Activated CD8-positive, alpha-beta memory T cell treated with anti-CD3 and anti-CD28 coated beads, Interleukin-2, amount 50 U/mL, for 24 hours (primary cell): ENCODE measurements at regions not wholly inside any gene's neighbourhood (a gene's known extent, or its start where the extent isn't known, plus 50 kb on each side); places are given as distances from the start of the nearest gene placed in this dataset.
A peak's percentile ranks its signal among the peaks of the same experiment; 100 is the strongest.
"Not testable (repeated sequence)": the region's sequence is repeated elsewhere in the genome, so short reads cannot be mapped to it uniquely, and the experiment has no call there.

Experiments used
- DNase-seq: peaks from one replicate; pipeline ENCODE4 v3.0.0-alpha.2; 2020; ENCODE audit errors: extremely low read depth

DNA sequence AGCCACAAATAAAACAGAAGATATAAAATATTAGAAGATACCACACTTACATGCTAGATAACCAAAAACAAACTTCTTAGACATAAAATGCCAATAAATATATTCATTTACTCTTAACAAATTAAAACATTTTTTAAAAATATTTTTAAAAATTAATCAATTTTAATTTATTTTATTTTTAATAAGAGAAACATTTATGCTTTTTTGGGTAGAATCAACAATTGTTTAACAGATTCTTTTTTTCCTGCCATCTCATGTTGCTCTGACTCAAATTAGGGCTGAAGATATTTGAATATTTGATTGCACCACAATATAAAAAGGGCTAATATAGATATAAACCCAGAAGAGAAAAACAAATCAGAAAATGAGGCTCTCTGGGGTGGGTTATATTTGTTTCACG is 172.6 kb downstream of the GOLGA6L6 start:
- DNase-seq = no peak

DNA sequence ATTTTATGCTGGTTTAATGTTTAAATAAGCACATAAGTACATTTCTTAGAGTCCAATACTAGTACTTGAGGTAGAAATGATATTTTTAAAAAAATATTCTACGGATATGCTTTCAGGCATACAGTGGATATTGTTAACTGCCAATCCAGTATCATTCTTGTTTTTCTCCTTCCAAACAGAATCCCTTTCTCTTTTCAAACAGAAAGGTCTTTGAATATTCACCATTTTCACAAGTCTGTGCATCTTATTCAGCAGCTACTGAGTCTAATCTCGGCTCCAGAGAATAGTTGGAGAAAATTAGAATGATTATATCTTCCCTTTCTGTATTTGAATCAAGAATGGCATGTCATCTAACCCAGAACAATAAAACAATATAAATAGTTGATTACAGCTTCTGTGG is 174.5 kb downstream of the GOLGA6L6 start:
- DNase-seq = no peak

- not testable (repeated sequence) for DNase-seq
Observed at GRCh38 chr15:20363591-20363990, 178.0 kb downstream of the GOLGA6L6 start.

- DNase-seq = no peak
Observed at GRCh38 chr15:20361091-20361490, 180.5 kb downstream of the GOLGA6L6 start.

GRCh38 chr15:20358779-20359414 is 182.7 kb downstream of the GOLGA6L6 start:
- DNase-seq = no peak

GRCh38 chr15:20358066-20358778 is 183.4 kb downstream of the GOLGA6L6 start:
- no peak for DNase-seq

DNA sequence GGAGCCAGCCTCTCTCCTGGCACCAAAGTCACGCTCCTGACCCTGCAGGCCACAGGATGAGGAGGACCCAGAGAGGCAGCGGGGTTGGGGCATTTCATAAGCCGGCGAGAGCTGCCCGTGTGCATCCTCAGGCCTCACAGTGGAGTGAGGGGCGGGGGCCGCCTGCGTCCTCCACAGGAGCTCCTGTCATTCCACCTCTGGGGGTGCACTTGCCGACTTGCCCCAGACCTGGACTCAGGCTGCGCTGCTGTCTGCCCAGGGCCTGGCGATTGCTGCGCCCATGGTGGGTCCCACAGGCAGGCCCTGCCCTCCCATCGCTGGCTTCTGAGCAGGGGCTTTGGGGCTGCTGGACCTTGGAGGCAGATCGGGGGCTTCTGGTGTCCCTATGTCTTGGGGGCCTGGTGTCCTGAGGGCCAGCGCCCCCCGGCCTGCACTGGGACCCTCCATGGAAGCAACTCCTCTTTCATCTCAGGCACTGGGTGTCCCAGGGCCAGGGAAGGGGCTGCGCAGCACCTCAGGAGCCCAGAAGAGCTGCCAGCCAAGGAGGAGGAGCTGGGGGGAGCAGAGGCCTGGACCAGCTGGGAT is 184.0 kb downstream of the GOLGA6L6 start:
- no peak for DNase-seq

DNA sequence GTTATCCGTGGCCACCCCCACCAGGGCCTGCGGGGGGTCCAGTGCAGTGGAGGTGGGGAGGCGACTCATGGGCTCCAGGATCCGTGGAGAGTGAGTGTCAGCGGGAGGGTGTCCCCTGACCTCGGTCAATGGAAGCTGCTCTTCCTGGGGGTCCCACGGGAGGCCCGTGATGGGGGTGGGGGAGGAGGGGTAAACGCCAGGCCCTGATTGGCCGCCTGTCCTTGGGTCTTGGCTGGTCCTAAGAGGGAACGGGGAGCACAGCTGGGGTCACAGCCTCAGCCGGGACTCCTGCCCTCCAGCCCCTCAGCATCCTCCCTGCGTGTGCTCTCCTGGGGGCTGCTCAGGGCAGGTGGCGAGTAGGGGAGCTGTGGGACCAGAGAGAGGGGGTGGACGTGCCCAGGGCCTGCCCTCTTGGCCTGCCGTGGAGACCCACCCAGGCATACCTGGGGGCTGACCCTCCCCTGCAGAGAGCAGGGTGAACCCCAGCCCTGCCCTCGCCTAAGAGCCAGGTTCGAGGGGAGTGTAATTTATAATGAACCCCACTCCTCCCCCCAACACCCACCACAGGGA is 184.6 kb downstream of the GOLGA6L6 start:
- DNase-seq = no peak

GRCh38 chr15:20356444-20356910 is 185.1 kb downstream of the GOLGA6L6 start:
- DNase-seq = peak; percentile 73

DNA sequence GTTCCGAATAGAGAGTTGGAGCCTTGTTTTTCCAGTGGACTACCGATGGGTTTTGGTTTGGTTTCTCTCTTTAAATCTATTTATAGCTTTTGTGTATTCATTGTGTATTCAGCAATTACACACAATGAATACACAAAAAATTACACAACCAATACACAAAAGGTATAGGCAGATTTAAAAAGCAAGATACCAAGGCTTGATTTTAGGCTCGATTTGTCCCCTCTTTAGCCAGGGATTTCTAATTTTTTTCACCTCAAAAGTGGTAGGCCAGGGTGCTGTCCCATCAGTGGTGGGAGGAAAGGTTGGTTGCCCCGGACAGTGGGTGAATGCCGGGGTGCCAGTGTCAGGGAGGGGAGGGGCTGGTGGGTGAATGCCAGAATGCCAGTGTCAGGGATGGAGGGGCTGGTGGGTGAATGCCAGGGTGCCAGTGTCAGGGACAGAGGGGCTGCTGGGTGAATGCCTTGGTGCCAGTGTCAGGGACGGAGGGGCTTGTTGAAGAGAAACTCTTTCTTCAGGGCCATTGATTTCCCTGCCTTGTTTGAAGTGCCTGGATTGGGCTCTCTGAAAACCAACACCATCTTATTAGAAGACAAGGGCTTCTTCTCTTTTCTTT is 186.2 kb downstream of the GOLGA6L6 start:
- DNase-seq = no peak

GRCh38 chr15:20354884-20355223 is 186.7 kb downstream of the GOLGA6L6 start:
- DNase-seq = not testable (repeated sequence)

DNA sequence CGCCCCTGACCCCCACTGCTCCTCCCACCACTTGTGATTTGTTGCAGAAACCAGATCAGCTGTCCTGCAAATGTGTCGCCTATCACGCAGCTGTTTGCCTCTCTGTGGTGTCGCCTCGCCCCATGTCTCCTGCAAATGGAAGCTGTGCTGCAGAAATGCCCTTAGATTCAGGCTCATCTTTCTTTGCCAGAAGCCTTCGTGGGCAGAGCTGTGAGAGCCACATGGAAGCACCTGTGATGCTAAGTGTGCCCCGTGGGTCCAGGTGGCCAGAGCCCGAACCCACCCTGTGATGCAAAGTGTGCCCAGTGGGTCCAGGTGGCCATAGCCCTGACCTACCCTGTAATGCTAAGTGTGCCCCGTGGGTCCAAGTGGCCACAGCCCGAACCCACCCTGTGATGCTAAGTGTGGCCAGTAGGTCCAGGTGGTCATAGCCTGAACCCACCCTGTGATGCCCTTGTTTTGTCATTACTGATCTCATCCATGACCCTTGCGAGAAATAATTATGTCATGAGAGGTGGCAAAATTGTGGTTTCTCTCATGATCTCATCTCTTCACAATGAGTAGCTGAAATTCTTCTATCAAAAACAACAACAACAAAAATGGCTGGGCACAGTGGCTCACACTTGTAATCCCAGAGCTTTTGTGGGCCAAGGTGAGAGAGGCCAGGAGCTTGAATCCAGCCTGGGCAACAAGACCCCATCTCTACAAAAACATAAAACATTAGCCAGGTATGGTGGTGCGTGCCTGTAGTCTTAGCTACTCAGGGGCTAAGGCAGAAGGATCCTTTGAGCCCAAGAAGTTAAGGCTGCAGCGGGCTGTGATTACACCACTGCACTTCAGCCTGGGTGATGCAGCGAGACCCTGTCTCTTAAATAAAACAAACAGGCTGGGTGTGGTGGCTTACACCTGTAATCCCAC is 187.4 kb downstream of the GOLGA6L6 start:
- DNase-seq = no peak

DNA sequence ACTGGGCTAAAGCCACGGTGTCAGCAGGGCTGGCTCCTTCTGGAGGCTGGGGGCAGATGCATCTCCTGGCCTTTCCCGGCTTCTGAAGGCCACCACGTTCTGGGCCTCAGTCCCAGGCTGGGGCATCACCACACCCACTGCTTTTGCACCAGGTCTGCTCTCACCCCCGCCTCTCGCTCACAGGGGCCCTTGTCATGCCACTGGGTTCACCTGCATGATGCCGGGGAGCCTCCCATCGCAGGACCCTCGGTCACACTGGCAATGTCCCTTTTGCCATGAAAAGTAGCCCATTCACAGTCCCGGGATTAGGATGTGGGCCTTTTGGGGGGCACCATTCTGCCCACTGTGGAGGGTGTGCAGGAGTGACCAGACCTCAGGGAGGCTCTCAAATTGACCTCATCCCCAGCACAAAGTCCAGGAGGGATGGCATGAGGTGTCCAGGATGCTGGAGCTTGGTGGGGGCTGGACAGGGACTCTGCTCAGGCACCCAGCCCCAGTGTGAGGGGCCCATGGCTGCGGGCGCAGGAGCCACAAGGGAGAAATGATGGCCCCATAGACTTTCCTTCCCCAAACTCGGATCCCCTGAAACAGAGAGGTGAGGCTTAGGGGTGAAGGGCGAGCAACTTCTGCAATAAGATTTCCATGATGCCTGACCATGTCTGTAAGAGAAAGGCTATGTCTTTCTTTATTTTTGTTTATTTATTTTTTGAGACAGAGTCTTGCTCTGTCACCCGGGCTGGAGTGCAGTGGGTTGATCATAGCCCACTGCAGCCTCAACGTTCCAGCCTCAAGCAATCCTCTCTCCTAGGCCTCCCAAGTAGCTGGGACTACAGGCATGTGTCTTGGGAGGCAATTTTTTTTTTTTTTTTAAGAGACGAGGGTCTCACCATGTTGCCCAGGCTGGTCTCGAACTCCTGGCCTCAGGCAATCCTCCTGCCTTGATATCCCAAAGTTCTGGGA is 189.1 kb downstream of the GOLGA6L6 start:
- DNase-seq = no peak

DNA sequence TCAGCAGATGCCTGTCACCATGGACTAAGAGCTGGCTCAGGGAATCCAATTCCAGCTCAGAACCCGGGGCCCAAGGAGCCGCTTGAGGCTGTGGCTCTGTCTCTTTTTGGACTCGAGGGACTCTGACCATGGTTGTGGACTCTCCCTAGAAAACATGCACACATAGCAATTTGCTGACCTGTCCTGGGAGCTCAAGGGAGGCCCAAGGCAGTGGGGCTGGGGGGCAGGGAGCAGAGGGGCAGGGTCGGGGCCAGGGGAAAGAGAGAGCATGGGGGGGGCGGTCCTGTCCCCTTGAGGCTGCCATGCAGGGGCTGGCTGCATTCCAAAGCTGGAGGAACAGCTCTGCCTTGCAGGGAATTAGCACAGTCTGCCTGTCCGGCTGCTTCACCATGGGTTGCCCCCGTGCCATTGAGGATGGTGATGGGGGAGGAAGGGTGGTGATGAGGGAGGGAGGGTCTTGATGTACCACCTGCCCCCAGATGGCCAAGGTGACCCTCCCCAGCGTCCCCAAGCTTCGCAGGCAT is 190.1 kb downstream of the GOLGA6L6 start:
- no peak for DNase-seq

- no peak for DNase-seq
Observed at GRCh38 chr15:20349774-20350498, 191.7 kb downstream of the GOLGA6L6 start.

GRCh38 chr15:20348900-20349773 is 192.5 kb downstream of the GOLGA6L6 start:
- no peak for DNase-seq

DNA sequence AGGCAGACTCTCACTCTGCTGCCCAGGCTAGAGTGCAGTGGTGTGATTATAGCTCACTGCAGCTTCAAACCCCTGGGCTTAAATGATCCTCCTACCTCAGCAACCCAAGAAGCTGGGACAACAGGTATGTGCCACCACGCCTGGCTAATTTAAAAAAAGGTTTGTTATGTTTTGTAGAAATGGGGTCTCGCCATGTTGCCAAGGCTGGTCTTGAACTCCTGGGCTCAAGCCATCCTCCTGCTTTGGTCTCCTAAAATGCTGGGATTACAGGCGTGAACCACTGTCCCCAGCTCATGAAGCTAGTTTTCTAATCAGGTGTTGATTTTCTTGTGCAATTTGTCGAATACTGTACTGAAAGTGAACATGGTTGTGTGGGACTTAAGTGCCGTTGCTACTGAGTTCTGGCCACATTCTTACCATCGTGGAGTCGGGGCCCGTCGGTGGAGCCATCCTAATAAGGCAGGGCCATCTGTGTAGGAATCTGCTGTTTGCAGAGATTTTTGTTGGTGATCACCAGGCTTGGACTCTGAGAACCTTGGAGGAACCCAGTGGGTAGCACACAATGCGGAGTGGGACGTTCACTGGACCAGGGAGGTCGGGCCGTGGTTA is 193.2 kb downstream of the GOLGA6L6 start:
- DNase-seq = no peak
